MM.1S (cell line): ENCODE measurements at regions not wholly inside any gene's neighbourhood (a gene's known extent, or its start where the extent isn't known, plus 50 kb on each side); places are given as distances from the start of the nearest gene placed in this dataset.

Experiments
- EZH2phosphoT487 ChIP-seq: fragments of 300-600 bp; sonication (generic); IDR thresholded peaks from 2 replicates; pipeline ENCODE4 v1.6.1; 2018; ENCODE audit warnings: antibody characterized with exemption, low read length
- TF ChIP-seq, protein P1 (sequence below): fragments of 300-600 bp; sonication (generic); IDR thresholded peaks from 2 replicates; pipeline ENCODE4 v1.5.1; 2016; ENCODE audit warnings: antibody characterized with exemption, low read length, mixed read lengths

DNA sequence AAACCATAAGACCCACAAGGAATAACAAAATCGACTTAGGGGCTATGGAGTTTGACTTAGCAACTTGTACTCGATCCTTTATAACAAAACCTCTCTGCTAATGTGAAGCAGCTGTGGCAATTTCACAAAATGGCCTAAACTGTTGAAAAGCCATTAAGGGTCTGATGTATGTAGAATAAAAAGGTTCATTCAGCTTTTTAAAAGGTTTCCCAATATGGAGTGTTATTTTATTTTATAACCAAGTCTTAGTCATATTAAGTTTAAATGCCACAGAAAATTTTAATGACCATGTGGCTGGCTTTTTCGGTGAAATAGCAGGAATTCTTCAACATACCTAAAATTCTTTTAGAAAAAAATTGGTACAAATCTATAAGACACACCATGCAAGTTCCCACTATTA lies 291.8 kb upstream of the HAND2 start:
- no peak for TF ChIP-seq EZH2phosphoT487
- TF ChIP-seq, protein P1, sequence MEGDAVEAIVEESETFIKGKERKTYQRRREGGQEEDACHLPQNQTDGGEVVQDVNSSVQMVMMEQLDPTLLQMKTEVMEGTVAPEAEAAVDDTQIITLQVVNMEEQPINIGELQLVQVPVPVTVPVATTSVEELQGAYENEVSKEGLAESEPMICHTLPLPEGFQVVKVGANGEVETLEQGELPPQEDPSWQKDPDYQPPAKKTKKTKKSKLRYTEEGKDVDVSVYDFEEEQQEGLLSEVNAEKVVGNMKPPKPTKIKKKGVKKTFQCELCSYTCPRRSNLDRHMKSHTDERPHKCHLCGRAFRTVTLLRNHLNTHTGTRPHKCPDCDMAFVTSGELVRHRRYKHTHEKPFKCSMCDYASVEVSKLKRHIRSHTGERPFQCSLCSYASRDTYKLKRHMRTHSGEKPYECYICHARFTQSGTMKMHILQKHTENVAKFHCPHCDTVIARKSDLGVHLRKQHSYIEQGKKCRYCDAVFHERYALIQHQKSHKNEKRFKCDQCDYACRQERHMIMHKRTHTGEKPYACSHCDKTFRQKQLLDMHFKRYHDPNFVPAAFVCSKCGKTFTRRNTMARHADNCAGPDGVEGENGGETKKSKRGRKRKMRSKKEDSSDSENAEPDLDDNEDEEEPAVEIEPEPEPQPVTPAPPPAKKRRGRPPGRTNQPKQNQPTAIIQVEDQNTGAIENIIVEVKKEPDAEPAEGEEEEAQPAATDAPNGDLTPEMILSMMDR, result no peak
